ENCODE measurements at regions not wholly inside any gene's neighbourhood (a gene's known extent, or its start where the extent isn't known, plus 50 kb on each side); places are given as distances from the start of the nearest gene placed in this dataset.

DNA sequence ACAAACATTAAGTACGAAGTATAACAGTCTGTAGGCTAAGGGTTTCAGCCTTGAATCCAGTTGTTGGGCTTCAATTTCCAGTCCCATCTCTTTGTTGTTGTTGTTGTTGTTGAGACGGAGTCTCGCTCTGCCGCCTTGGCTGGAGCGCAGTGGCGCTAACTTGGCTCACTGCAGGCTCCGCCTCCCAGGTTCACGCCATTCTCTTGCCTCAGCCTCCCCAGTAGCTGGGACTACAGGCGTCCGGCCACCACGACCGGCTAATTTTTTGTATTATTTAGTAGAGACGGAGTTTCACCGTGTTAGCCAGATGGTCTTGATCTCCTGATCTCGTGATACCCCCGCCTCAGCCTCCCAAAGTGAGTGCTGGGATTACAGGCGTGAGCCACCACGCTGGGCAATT is 464.9 kb downstream of the ANKRD7 start:
- Histone ChIP-seq H3K4me1 (ENCODE audit: control insufficient read depth, insufficient read depth, low read length) (no peaks in the 10 kb centered on the region), H3K27ac (ENCODE audit: low read length) (no peak overlapping the region), H3K4me3 (ENCODE audit: low read length) (no peak overlapping the region), H3K9me3 (ENCODE audit: control insufficient read depth, low read length) (no peaks in the 10 kb centered on the region), H3K27me3 (ENCODE audit: control insufficient read depth, insufficient read depth) (no peaks in the 10 kb centered on the region)
- intact Hi-C loops (cut with DNase I) = no loop called here
- DNase-seq = peak in 2 of 3 donors; percentile 19 to 25
- 93% methylated on average over 18 of the region's 18 CpGs for WGBS
- ATAC-seq = no peak

DNA sequence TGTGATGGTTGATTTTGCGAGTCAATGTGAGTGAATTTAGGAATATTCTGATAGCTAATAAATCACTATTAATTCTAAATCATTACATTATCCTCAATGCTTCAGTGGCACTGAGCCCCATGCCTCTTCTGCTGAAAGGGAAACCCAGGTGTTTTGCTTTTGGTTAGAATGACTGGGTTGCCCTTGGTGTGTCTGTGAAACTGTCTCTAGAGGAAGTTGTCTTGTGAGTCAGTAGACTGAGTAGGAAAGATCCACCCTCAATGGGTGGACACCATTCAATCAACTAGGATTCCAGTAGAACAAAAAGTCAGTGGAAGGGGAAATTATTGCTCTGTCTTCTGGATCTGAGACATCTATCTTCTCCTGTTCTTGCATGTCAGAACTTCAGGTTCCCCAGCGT is 472.4 kb downstream of the ANKRD7 start:
- H3K9me3 ChIP-seq (ENCODE audit: control insufficient read depth, low read length) = no peaks in the 10 kb centered on the region
- 86% methylated on average over 2 of the region's 2 CpGs for WGBS
- H3K27me3 ChIP-seq (ENCODE audit: control insufficient read depth, insufficient read depth) = no peaks in the 10 kb centered on the region
- DNase-seq = no peak
- no peak overlapping the region for H3K4me3 ChIP-seq (ENCODE audit: low read length)
- intact Hi-C loops (cut with DNase I) = no loop called here
- ATAC-seq = no peak
- H3K27ac ChIP-seq (ENCODE audit: low read length) = no peak overlapping the region
- H3K4me1 ChIP-seq (ENCODE audit: control insufficient read depth, insufficient read depth, low read length) = no peaks in the 10 kb centered on the region

DNA sequence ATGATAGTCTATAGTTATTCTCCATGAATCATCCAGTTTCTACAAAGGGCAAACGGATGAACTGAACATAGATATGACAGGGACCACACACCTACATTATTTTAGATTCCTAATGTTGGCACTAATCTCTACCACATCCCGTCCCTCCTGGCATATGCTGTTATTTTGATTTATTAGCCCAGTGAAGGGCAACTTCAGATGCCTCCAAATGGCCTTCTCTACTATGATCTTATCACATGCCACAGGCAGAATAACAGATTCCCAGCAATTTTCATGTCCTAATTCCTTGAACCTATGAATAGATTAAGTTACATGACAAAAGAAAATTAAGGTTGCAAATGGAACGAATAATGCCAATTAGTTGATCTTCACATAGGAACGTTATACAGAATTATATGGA is 474.7 kb downstream of the ANKRD7 start:
- no peak overlapping the region for H3K4me3 ChIP-seq (ENCODE audit: low read length)
- no peak overlapping the region for H3K27ac ChIP-seq (ENCODE audit: low read length)
- intact Hi-C loops (cut with DNase I) = no loop called here
- no peaks in the 10 kb centered on the region for H3K4me1 ChIP-seq (ENCODE audit: control insufficient read depth, insufficient read depth, low read length)
- WGBS = 80% methylated on average over 4 of the region's 4 CpGs
- ATAC-seq (no peak), DNase-seq (no peak)
- H3K27me3 ChIP-seq (ENCODE audit: control insufficient read depth, insufficient read depth) = no peaks in the 10 kb centered on the region
- no peaks in the 10 kb centered on the region for H3K9me3 ChIP-seq (ENCODE audit: control insufficient read depth, low read length)

DNA sequence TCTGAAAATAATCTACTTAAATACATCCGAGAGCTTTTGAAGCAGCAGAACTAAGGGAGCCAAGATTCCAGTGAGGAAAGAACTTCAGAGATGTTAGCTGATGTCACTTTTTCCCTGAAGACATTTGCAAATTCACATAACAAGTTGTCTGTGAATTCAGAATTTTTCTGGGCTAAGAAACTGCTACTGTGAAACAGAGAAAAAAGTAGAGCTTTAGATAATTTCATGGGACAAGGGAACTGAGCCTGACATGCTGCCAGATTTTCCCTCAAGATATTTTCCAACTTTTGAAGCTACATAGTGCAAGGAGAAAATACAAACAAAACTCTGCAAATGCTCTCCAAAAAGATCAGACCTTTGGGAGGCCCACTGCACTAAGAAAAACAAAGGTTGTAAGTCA is 484.2 kb downstream of the ANKRD7 start:
- Histone ChIP-seq H3K4me1 (ENCODE audit: control insufficient read depth, insufficient read depth, low read length) (no peaks in the 10 kb centered on the region), H3K4me3 (ENCODE audit: low read length) (no peak overlapping the region), H3K27ac (ENCODE audit: low read length) (no peak overlapping the region), H3K27me3 (ENCODE audit: control insufficient read depth, insufficient read depth) (no peaks in the 10 kb centered on the region), H3K9me3 (ENCODE audit: control insufficient read depth, low read length) (no peaks in the 10 kb centered on the region)
- ATAC-seq (no peak), DNase-seq (no peak)
- intact Hi-C loops (cut with DNase I) = no loop called here
- 35% methylated on average over 1 of the region's 1 CpG for WGBS

DNA sequence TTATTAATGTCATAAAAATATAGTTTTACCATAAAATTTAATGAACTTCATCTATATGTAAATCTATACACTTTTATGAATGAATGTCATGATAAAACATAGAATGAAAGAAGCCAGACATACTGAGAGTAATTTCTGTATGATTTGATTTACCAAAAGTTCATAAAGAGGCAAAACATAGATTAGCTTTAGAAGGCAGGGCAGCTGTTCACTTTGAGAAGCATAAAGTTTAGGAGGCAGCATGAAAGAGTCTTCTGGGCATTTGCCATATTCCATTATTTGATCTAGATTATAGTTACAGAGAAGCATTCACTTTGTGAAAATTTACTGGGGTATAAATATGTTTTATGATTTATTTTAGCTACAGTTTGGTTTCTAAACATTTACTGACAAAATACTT is 487.2 kb downstream of the ANKRD7 start:
- no peaks in the 10 kb centered on the region for H3K27me3 ChIP-seq (ENCODE audit: control insufficient read depth, insufficient read depth)
- no peak overlapping the region for H3K4me3 ChIP-seq (ENCODE audit: low read length)
- H3K27ac ChIP-seq (ENCODE audit: low read length) = no peak overlapping the region
- H3K9me3 ChIP-seq (ENCODE audit: control insufficient read depth, low read length) = no peaks in the 10 kb centered on the region
- ATAC-seq (no peak), DNase-seq (no peak)
- H3K4me1 ChIP-seq (ENCODE audit: control insufficient read depth, insufficient read depth, low read length) = no peaks in the 10 kb centered on the region
- intact Hi-C loops (cut with DNase I) = no loop called here

DNA sequence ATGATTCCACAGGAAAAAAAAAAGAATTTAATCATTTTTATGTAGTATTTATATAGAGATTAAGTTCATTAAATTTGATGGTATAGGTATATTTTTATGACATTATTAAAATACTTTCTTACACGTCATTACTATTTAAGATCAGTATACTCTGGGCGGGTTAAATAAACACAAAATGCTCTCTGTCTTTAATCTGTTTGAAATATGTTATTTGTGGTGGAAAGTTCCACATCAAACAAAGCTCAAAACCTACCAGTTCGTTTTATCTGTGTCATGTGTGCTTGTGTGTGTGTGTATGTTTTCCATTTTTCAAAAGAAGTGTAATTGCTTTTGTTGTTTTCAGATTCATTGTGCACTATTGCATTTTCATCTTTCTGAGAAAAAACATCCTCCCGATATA is 488.5 kb downstream of the ANKRD7 start:
- DNase-seq (no peak), ATAC-seq (no peak)
- no peaks in the 10 kb centered on the region for H3K9me3 ChIP-seq (ENCODE audit: control insufficient read depth, low read length)
- H3K27ac ChIP-seq (ENCODE audit: low read length) = no peak overlapping the region
- 71% methylated on average over 4 of the region's 4 CpGs for WGBS
- no peaks in the 10 kb centered on the region for H3K27me3 ChIP-seq (ENCODE audit: control insufficient read depth, insufficient read depth)
- intact Hi-C loops (cut with DNase I) = no loop called here
- no peak overlapping the region for H3K4me3 ChIP-seq (ENCODE audit: low read length)
- H3K4me1 ChIP-seq (ENCODE audit: control insufficient read depth, insufficient read depth, low read length) = no peaks in the 10 kb centered on the region

DNA sequence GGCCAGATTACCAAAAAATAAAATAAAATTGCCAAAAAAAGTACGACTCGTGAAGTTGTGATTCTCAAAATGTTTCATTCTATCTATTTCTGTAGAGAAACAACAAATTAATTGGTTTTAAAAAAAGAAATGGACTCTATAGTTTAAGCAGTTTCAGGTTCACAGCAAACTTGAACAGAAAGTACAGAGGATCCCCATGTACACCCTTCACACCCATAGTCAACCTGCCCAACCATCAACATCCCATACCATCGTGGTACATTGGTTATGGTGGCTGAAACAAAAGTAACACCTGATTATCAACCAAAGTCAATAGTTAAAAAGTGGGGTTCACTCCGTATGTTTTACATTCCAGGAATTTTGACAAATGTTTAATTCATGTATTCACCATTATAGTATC is 496.1 kb downstream of the ANKRD7 start:
- Histone ChIP-seq H3K27me3 (ENCODE audit: control insufficient read depth, insufficient read depth) (no peaks in the 10 kb centered on the region), H3K4me1 (ENCODE audit: control insufficient read depth, insufficient read depth, low read length) (no peaks in the 10 kb centered on the region), H3K9me3 (ENCODE audit: control insufficient read depth, low read length) (no peaks in the 10 kb centered on the region), H3K4me3 (ENCODE audit: low read length) (no peak overlapping the region), H3K27ac (ENCODE audit: low read length) (no peak overlapping the region)
- intact Hi-C loops (cut with DNase I) = no loop called here
- ATAC-seq = no peak
- WGBS = 52% methylated on average over 4 of the region's 4 CpGs
- DNase-seq = no peak

DNA sequence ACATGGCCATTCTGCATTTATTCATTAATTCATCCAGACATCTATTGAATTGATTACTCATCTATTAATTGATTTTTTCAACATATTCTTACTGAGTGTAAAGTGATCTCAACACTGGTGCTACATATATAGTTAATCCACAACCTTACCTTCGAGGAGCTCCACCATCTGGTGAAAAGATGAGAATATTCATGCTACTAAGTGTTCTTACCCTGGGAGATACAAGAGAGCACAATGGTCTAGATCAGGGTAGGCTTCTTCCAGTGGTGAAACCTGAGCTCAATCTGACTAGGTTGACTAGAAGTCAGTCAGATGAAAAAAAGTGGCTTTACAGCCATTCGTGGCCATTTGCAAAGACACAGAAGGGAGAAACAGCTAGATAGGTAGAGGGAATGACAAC is 507.4 kb downstream of the ANKRD7 start:
- Histone ChIP-seq H3K27me3 (ENCODE audit: control insufficient read depth, insufficient read depth) (no peaks in the 10 kb centered on the region), H3K9me3 (ENCODE audit: control insufficient read depth, low read length) (no peaks in the 10 kb centered on the region), H3K27ac (ENCODE audit: low read length) (no peak overlapping the region), H3K4me3 (ENCODE audit: low read length) (no peak overlapping the region), H3K4me1 (ENCODE audit: control insufficient read depth, insufficient read depth, low read length) (no peaks in the 10 kb centered on the region)
- intact Hi-C loops (cut with DNase I) = loop anchor here in 1 of 4 donors (10.0 kb wide), 1 partner anchor 377 kb away; no protein-coding TSS in a partner anchor
- WGBS = 25% methylated on average over 2 of the region's 2 CpGs
- ATAC-seq (no peak), DNase-seq (no peak)

DNA sequence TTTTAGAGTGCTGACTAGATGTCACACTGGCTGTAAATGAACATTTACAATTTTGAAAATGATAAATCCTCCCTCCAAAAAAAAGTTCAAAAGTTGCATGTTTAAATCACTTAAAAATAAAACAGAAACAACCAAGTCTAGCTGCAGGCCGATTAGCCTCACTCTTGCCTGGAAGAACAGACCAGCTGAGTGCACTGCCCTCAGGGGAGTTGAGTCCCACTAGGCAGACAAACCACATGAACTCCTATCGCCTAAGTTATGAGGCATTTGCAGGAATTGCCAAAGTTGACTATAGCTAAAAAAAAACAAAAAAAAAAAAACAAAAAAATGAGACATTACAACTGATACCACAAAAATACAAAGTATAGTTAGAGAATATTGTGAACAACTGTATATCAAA is 510.0 kb downstream of the ANKRD7 start:
- Histone ChIP-seq H3K4me3 (ENCODE audit: low read length) (no peak overlapping the region), H3K27ac (ENCODE audit: low read length) (no peak overlapping the region), H3K4me1 (ENCODE audit: control insufficient read depth, insufficient read depth, low read length) (no peaks in the 10 kb centered on the region), H3K9me3 (ENCODE audit: control insufficient read depth, low read length) (no peaks in the 10 kb centered on the region), H3K27me3 (ENCODE audit: control insufficient read depth, insufficient read depth) (no peaks in the 10 kb centered on the region)
- DNase-seq (no peak), ATAC-seq (no peak)
- 59% methylated on average over 2 of the region's 2 CpGs for WGBS
- intact Hi-C loops (cut with DNase I) = loop anchor here in 1 of 4 donors (10.0 kb wide), 1 partner anchor 380 kb away; no protein-coding TSS in a partner anchor

DNA sequence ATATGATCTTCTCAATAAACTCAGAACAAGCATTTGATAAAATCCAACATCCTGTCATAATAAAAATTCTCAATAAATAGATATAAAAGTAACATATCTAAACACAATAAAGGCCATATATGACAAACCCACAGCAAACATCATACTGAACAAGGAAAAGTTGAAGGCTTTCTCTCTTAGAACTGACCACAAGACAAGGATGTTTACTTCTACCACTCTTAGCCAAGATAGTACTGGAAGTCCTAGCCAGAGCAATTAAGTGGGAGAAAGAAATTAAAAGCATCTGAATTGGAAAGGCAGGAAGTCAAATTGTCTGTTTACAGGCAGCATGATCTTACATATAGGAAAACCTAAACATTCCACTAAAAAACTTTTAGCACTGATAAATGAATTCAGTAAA is 510.9 kb downstream of the ANKRD7 start:
- intact Hi-C loops (cut with DNase I) = loop anchor here in 1 of 4 donors (10.0 kb wide), 1 partner anchor 381 kb away; no protein-coding TSS in a partner anchor
- DNase-seq = no peak
- no peak for ATAC-seq
- H3K4me3 ChIP-seq (ENCODE audit: low read length) = no peak overlapping the region
- H3K9me3 ChIP-seq (ENCODE audit: control insufficient read depth, low read length) = no peaks in the 10 kb centered on the region
- no peak overlapping the region for H3K27ac ChIP-seq (ENCODE audit: low read length)
- H3K4me1 ChIP-seq (ENCODE audit: control insufficient read depth, insufficient read depth, low read length) = no peaks in the 10 kb centered on the region
- no peaks in the 10 kb centered on the region for H3K27me3 ChIP-seq (ENCODE audit: control insufficient read depth, insufficient read depth)

DNA sequence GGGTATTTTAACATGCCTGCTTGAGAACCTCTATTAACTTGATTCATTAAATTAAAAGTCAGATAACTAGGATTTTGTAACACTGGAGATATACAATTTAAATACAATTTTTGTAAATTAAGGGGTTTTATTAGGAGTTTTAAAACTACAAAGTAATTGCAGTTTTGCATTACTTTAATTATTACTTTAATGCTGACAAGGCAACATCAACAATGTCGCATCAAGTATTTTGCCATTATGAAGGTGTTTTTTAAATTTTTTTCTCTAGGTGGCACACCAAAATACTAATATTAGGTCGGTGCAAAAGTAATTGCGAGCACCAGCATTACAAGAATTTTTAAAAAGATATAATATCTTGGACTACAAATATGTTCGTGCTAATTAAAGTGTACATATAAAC is 513.4 kb downstream of the ANKRD7 start:
- H3K4me1 ChIP-seq (ENCODE audit: control insufficient read depth, insufficient read depth, low read length) = no peaks in the 10 kb centered on the region
- intact Hi-C loops (cut with DNase I) = loop anchor here in 1 of 4 donors (10.0 kb wide), 1 partner anchor 383 kb away; no protein-coding TSS in a partner anchor
- no peaks in the 10 kb centered on the region for H3K9me3 ChIP-seq (ENCODE audit: control insufficient read depth, low read length)
- no peak overlapping the region for H3K27ac ChIP-seq (ENCODE audit: low read length)
- WGBS = 82% methylated on average over 4 of the region's 4 CpGs
- DNase-seq = no peak
- ATAC-seq = no peak
- H3K27me3 ChIP-seq (ENCODE audit: control insufficient read depth, insufficient read depth) = no peaks in the 10 kb centered on the region
- H3K4me3 ChIP-seq (ENCODE audit: low read length) = no peak overlapping the region

DNA sequence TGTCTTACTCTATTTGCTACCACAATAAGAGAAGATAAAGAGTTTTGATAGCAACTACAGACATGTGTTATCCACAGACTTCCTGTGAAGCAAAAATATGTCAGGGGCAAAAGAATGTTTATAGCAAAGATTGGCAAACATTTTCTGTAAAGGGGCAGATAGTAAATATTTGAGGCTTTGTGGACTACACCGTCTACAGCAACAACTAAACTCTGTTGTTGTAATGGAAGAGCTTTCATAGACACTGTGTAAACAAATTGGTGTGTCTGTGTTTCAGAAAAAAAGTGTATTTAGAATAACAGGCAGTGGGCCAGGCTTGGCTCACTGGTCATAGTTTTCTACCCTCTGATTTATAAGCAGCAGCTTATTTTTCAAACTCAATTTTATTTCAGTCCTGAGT is 521.4 kb downstream of the ANKRD7 start:
- WGBS = 35% methylated on average over 1 of the region's 1 CpG
- DNase-seq (no peak), ATAC-seq (no peak)
- intact Hi-C loops (cut with DNase I) = no loop called here
- Histone ChIP-seq H3K9me3 (ENCODE audit: control insufficient read depth, low read length) (no peaks in the 10 kb centered on the region), H3K4me1 (ENCODE audit: control insufficient read depth, insufficient read depth, low read length) (no peaks in the 10 kb centered on the region), H3K27ac (ENCODE audit: low read length) (no peak overlapping the region), H3K27me3 (ENCODE audit: control insufficient read depth, insufficient read depth) (no peaks in the 10 kb centered on the region), H3K4me3 (ENCODE audit: low read length) (no peak overlapping the region)

Data from right cardiac atrium (tissue), 5 donors.